HEK293 (cell line): ENCODE measurements at regions not wholly inside any gene's neighbourhood (a gene's known extent, or its start where the extent isn't known, plus 50 kb on each side); places are given as distances from the start of the nearest gene placed in this dataset.

Experiments
- CTCF ChIA-PET: fragments of 350-600 bp; formaldehyde crosslinking; extraction: SDS; loops from one replicate; lab custom pipeline; 2021; ENCODE audit warnings: antibody characterized with exemption; lab: Yijun Ruan, JAX
- POLR2A ChIA-PET: fragments of 300-600 bp; formaldehyde crosslinking; extraction: SDS; loops from one replicate; lab custom pipeline; 2020; ENCODE audit warnings: antibody characterized with exemption, inconsistent platforms; lab: Yijun Ruan, JAX
- H3K27ac ChIP-seq: fragments of 200-500 bp; sonication (Bioruptor generic); 2 replicates; pipeline ENCODE4 v1.5.1; 2014; ENCODE audit warnings: low read depth, low read length, control low read depth, inconsistent platforms; ENCODE audit errors: extremely low read depth
- H3K36me3 ChIP-seq, 2 experiments: fragments of 200-500 bp in 1 of 2; sonication (Bioruptor generic) in 1 of 2; 1 replicate in 1 of 2; 2 replicates in 1 of 2; pipeline ENCODE4 v1.5.1; 2014 to 2017; ENCODE audit warnings: inconsistent platforms in 2 of 2, low read length in 2 of 2; ENCODE audit not compliant: control insufficient read depth in 2 of 2, insufficient read depth in 1 of 2
- H3K4me1 ChIP-seq: fragments of 200-500 bp; sonication (Bioruptor generic); 2 replicates; pipeline ENCODE4 v1.5.1; 2014; ENCODE audit warnings: mild to moderate bottlenecking, low read length, inconsistent platforms; ENCODE audit not compliant: control insufficient read depth, insufficient read depth
- H3K4me3 ChIP-seq: 2 replicates; pipeline ENCODE4 v1.5.1; 2011; ENCODE audit warnings: low read depth, mild to moderate bottlenecking, control low read depth, low read length, moderate library complexity
- H3K9me3 ChIP-seq: fragments of 200-500 bp; sonication (Bioruptor generic); 2 replicates; pipeline ENCODE4 v1.5.1; 2014; ENCODE audit warnings: low read depth, low read length, inconsistent platforms; ENCODE audit not compliant: control insufficient read depth, insufficient read depth
- GFI1B ChIP-seq: fragments of 450-650 bp; formaldehyde crosslinking; IDR thresholded peaks from 2 replicates; pipeline ENCODE4 v1.5.1; 2016; ENCODE audit warnings: missing biosample characterization, missing genetic modification characterization
- PRDM2 ChIP-seq: fragments of 450-650 bp; formaldehyde crosslinking; IDR thresholded peaks from 2 replicates; pipeline ENCODE4 v1.5.1; 2016; ENCODE audit warnings: missing biosample characterization, missing genetic modification characterization, borderline replicate concordance
- SCRT2 ChIP-seq: fragments of 450-650 bp; formaldehyde crosslinking; IDR thresholded peaks from 2 replicates; pipeline ENCODE4 v1.5.1; 2016; ENCODE audit warnings: missing biosample characterization, missing genetic modification characterization
- SP3 ChIP-seq: fragments of 450-650 bp; formaldehyde crosslinking; IDR thresholded peaks from 2 replicates; pipeline ENCODE4 v1.5.1; 2016; ENCODE audit warnings: missing biosample characterization, missing genetic modification characterization
- SP7 ChIP-seq: fragments of 450-650 bp; formaldehyde crosslinking; IDR thresholded peaks from 2 replicates; pipeline ENCODE4 v1.5.1; 2016; ENCODE audit warnings: missing biosample characterization, missing genetic modification characterization
- ZBTB17 ChIP-seq: fragments of 450-650 bp; formaldehyde crosslinking; IDR thresholded peaks from 2 replicates; pipeline ENCODE4 v1.5.1; 2016; ENCODE audit warnings: missing biosample characterization, missing genetic modification characterization
- ZBTB21 ChIP-seq: fragments of 450-650 bp; formaldehyde crosslinking; IDR thresholded peaks from 2 replicates; pipeline ENCODE4 v1.5.1; 2017; ENCODE audit warnings: missing biosample characterization, missing genetic modification characterization
- ZFHX2 ChIP-seq: fragments of 450-650 bp; formaldehyde crosslinking; conservative IDR thresholded peaks from 2 replicates; pipeline ENCODE4 v1.5.1; 2016; ENCODE audit warnings: missing biosample characterization, missing genetic modification characterization
- ZFP69B ChIP-seq: fragments of 450-650 bp; formaldehyde crosslinking; IDR thresholded peaks from 2 replicates; pipeline ENCODE4 v1.5.1; 2016; ENCODE audit warnings: missing biosample characterization, missing genetic modification characterization
- ZNF146 ChIP-seq: fragments of 450-650 bp; formaldehyde crosslinking; IDR thresholded peaks from 2 replicates; pipeline ENCODE4 v1.5.1; 2016; ENCODE audit warnings: missing biosample characterization, missing genetic modification characterization
- ZNF157 ChIP-seq: fragments of 450-650 bp; formaldehyde crosslinking; IDR thresholded peaks from 2 replicates; pipeline ENCODE4 v1.5.1; 2016; ENCODE audit warnings: missing biosample characterization, missing genetic modification characterization
- ZNF24 ChIP-seq: fragments of 450-650 bp; formaldehyde crosslinking; IDR thresholded peaks from 2 replicates; pipeline ENCODE4 v1.5.1; 2016; ENCODE audit warnings: missing biosample characterization, missing genetic modification characterization
- ZNF366 ChIP-seq: fragments of 450-650 bp; formaldehyde crosslinking; conservative IDR thresholded peaks from 2 replicates; pipeline ENCODE4 v1.5.1; 2016; ENCODE audit warnings: missing biosample characterization, missing genetic modification characterization
- ZNF529 ChIP-seq: fragments of 450-650 bp; formaldehyde crosslinking; IDR thresholded peaks from 2 replicates; pipeline ENCODE4 v1.5.1; 2017; ENCODE audit warnings: missing genetic modification characterization, missing biosample characterization; ENCODE audit not compliant: insufficient replicate concordance
- ZNF621 ChIP-seq: fragments of 450-650 bp; formaldehyde crosslinking; IDR thresholded peaks from 2 replicates; pipeline ENCODE4 v1.5.1; 2017; ENCODE audit warnings: missing biosample characterization, missing genetic modification characterization
- ZNF626 ChIP-seq: fragments of 450-650 bp; sonication (Bioruptor Pico); formaldehyde crosslinking; IDR thresholded peaks from 2 replicates; pipeline ENCODE4 v1.5.1; 2018; ENCODE audit warnings: missing biosample characterization, missing genetic modification characterization, inconsistent platforms
- TF ChIP-seq, protein P1 (sequence below): fragments of 450-650 bp; formaldehyde crosslinking; IDR thresholded peaks from 2 replicates; pipeline ENCODE4 v1.5.1; 2017; ENCODE audit warnings: missing biosample characterization, missing genetic modification characterization
- TF ChIP-seq, protein P2 (sequence below): fragments of 450-650 bp; formaldehyde crosslinking; IDR thresholded peaks from 2 replicates; pipeline ENCODE4 v1.5.1; 2016; ENCODE audit warnings: missing biosample characterization, missing genetic modification characterization
- TF ChIP-seq, protein P3 (sequence below): fragments of 450-650 bp; formaldehyde crosslinking; IDR thresholded peaks from 2 replicates; pipeline ENCODE4 v1.5.1; 2016; ENCODE audit warnings: missing biosample characterization, missing genetic modification characterization

DNA sequence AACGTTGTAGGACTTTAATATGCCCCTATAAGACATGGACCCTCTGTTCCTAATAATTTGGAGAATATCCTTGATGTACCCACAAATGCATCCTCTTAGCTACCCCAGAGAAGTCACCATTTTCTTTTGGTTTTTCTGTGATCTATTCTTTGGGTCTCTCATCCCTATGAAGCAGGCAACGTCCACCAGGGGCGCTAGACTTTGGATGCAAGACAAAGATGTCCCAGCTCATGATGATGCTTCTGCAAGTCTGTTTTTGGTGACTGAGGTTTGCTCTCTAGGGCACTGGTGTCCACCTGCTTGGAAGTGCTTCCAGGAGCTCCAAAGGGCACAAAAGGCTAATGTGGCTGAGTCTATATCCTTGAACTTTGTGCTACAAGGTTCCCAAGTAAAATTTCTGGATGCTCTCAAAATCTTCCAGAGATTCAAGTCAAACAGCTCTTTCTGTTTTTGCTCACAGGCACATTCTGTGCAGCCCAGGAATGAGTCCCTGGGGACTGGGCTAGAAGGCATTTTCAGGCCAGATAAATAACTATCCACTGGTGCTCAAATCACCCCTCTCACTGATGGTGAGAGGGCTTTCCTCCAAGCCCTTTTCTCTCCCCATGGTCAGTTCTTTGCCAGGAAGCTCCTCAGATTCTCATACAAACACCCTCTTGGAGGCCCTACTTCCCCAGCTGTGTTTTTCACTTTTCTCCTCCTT, 166.4 kb downstream of the C7orf25 start:
- no peak for TF ChIP-seq SP3 (tag by site-specific recombination)
- peak; percentile 48 for TF ChIP-seq ZBTB17
- no peak for TF ChIP-seq ZNF146 (tag by site-specific recombination)
- TF ChIP-seq ZFHX2 (tag by site-specific recombination) = no peak
- 0 out of 2 replicates have a peak, but pooled peaks have one; percentile 8 for TF ChIP-seq SCRT2 (tag by site-specific recombination)
- POLR2A ChIA-PET = interaction anchor here (0.6 kb wide), 1 partner anchor 8 kb away, joined by 4 read pairs; no protein-coding TSS in a partner anchor

DNA sequence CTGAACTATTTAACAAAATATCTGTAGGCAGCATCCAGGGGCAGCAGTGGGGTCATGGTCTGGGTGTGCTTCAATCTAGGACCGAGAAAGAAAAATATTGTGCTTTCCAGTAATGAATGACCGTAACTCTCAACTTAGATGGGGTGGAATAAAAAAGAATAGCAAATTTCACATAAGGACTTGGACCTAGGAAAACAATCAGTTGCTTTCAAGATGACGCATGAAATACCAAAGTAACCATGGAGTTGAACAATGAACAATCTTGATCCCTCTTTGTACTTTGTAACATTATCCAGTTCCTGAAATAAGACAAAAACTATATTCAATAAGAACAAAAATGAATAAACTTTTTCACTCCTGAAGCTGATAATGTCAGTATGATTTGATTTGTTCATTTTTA, 167.1 kb downstream of the C7orf25 start:
- H3K27ac ChIP-seq = no peak overlapping the region
- POLR2A ChIA-PET = interaction anchor here (0.6 kb wide), 1 partner anchor 8 kb away, joined by 4 read pairs; no protein-coding TSS in a partner anchor
- H3K4me3 ChIP-seq = no peak overlapping the region
- CTCF ChIA-PET = interaction anchor here (0.5 to 2.8 kb wide), 23 partner anchors 8 to 1269 kb away, joined by 3 to 26 read pairs (median 4); no protein-coding TSS in a partner anchor
- H3K9me3 ChIP-seq = no peaks in the 10 kb centered on the region
- no peaks in the 10 kb centered on the region for H3K4me1 ChIP-seq
- no peak for TF ChIP-seq ZFP69B
- TF ChIP-seq ZNF24 (tag by site-specific recombination) = no peak
- TF ChIP-seq ZNF157 (tag by site-specific recombination) = no peak
- TF ChIP-seq SP7 (tag by site-specific recombination) = no peak
- TF ChIP-seq, protein P1, sequence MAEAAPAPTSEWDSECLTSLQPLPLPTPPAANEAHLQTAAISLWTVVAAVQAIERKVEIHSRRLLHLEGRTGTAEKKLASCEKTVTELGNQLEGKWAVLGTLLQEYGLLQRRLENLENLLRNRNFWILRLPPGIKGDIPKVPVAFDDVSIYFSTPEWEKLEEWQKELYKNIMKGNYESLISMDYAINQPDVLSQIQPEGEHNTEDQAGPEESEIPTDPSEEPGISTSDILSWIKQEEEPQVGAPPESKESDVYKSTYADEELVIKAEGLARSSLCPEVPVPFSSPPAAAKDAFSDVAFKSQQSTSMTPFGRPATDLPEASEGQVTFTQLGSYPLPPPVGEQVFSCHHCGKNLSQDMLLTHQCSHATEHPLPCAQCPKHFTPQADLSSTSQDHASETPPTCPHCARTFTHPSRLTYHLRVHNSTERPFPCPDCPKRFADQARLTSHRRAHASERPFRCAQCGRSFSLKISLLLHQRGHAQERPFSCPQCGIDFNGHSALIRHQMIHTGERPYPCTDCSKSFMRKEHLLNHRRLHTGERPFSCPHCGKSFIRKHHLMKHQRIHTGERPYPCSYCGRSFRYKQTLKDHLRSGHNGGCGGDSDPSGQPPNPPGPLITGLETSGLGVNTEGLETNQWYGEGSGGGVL (tag by site-specific recombination) = no peak
- TF ChIP-seq ZBTB21 (tag by site-specific recombination) = no peak
- H3K36me3 ChIP-seq = no peaks in the 10 kb centered on the region

More for the DNA sequence above, 166.4 kb downstream of the C7orf25 start:
- Histone ChIP-seq H3K36me3 (no peaks in the 10 kb centered on the region), H3K9me3 (no peaks in the 10 kb centered on the region), H3K27ac (no peak overlapping the region), H3K4me1 (no peaks in the 10 kb centered on the region), H3K4me3 (no peak overlapping the region)
- CTCF ChIA-PET = interaction anchor here (0.5 to 2.8 kb wide), 28 partner anchors 9 to 1269 kb away, joined by 3 to 26 read pairs (median 4); no protein-coding TSS in a partner anchor

DNA sequence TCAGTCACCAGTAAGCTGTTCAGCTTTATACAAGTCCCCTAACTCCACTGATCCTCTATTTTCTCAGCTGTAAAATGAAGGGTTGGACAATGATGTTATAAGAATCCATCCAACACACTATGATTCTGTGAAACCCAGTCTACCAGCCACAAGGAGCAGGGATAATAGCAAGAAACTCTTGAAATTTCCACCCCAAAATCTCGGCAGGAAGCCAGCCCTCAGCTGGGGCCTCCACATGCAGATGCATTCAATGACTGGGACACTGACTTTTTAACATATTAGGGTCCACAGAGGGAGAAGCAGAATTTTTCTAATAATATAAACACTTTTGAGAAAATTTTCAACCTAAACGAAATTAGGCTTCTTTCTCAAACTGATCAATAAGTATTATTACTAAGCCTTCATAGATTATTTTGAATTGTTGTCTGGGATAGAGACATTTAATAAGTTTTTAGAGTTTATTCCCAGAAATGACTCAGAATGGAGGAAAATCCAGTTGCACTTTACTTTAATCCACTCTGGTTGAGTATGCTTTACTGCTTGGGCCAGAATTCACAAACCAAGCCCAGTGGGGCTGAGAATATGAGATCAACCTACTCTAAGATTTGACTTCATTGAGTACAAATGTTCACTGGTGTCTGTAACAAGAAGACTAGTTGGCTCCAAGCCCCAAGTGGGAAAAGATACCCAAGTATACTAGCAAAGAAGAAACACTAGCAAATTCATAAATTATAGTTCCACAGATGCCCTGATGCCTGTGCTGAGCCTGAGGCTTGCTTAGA, 168.6 kb downstream of the C7orf25 start:
- CTCF ChIA-PET = no interaction called here
- H3K4me1 ChIP-seq = no peaks in the 10 kb centered on the region
- H3K4me3 ChIP-seq = no peak overlapping the region
- H3K36me3 ChIP-seq = no peaks in the 10 kb centered on the region
- no peak overlapping the region for H3K27ac ChIP-seq
- POLR2A ChIA-PET = no interaction called here
- H3K9me3 ChIP-seq = no peaks in the 10 kb centered on the region
- TF ChIP-seq GFI1B (tag by site-specific recombination) = no peak
- TF ChIP-seq ZNF366 (tag by site-specific recombination) = no peak
- TF ChIP-seq ZNF529 (tag by site-specific recombination) = no peak
- TF ChIP-seq, protein P2, sequence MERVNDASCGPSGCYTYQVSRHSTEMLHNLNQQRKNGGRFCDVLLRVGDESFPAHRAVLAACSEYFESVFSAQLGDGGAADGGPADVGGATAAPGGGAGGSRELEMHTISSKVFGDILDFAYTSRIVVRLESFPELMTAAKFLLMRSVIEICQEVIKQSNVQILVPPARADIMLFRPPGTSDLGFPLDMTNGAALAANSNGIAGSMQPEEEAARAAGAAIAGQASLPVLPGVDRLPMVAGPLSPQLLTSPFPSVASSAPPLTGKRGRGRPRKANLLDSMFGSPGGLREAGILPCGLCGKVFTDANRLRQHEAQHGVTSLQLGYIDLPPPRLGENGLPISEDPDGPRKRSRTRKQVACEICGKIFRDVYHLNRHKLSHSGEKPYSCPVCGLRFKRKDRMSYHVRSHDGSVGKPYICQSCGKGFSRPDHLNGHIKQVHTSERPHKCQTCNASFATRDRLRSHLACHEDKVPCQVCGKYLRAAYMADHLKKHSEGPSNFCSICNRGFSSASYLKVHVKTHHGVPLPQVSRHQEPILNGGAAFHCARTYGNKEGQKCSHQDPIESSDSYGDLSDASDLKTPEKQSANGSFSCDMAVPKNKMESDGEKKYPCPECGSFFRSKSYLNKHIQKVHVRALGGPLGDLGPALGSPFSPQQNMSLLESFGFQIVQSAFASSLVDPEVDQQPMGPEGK (tag by site-specific recombination) = no peak
- TF ChIP-seq, protein P3, sequence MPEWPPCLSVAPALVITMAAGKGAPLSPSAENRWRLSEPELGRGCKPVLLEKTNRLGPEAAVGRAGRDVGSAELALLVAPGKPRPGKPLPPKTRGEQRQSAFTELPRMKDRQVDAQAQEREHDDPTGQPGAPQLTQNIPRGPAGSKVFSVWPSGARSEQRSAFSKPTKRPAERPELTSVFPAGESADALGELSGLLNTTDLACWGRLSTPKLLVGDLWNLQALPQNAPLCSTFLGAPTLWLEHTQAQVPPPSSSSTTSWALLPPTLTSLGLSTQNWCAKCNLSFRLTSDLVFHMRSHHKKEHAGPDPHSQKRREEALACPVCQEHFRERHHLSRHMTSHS (tag by site-specific recombination) = no peak
- no peak for TF ChIP-seq ZNF621 (tag by site-specific recombination)
- TF ChIP-seq ZNF626 (tag by site-specific recombination) = no peak
- no peak for TF ChIP-seq PRDM2 (tag by site-specific recombination)
